ENCODE measurements at regions not wholly inside any gene's neighbourhood (a gene's known extent, or its start where the extent isn't known, plus 50 kb on each side); places are given as distances from the start of the nearest gene placed in this dataset.

DNA sequence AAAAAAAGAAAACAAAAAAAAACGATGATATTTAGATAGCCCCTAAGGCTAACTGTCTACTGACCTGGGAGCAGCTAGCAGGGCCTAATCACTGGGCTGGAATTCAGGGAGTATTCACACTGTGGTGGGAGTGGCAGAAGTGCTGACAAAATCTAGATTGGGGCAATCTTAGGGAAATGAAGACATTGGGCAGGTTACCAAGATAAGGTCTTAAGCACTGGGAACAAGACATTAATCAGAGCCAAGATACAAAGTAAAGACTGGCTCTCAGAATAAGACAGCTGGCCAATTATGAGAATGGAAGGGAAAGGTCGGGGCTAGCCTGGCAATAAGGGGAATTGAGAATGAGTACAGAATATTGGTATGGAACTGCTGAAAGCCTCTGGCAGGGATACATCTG lies 100.2 kb upstream of the GRIA3 start:
- 82% methylated on average over 2 of the region's 2 CpGs for WGBS

DNA sequence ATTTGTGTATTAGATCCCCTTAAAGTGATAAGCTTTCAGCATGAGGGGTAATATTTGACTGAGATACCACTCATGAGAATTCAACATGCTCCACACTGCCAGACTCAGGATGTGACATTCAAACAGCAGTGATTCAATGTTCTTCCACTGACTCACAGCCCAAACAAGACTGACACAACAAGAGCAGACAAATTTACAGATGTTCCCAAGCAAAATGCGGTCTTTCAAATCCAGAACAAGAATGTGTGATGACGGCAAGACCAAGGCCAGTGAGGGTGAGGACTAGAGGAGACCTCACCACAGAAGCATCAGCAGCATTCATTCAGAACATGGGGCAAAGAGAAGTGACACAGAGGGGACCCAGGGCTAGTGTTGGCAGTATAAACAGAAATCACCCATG lies 99.3 kb upstream of the GRIA3 start:
- TF ChIP-seq POLR2AphosphoS5 (IDR thresholded peaks at IDR 0.05) (no peak), POLR2A (IDR thresholded peaks at IDR 0.05) (no peak)
- TF ChIP-seq, protein P1, sequence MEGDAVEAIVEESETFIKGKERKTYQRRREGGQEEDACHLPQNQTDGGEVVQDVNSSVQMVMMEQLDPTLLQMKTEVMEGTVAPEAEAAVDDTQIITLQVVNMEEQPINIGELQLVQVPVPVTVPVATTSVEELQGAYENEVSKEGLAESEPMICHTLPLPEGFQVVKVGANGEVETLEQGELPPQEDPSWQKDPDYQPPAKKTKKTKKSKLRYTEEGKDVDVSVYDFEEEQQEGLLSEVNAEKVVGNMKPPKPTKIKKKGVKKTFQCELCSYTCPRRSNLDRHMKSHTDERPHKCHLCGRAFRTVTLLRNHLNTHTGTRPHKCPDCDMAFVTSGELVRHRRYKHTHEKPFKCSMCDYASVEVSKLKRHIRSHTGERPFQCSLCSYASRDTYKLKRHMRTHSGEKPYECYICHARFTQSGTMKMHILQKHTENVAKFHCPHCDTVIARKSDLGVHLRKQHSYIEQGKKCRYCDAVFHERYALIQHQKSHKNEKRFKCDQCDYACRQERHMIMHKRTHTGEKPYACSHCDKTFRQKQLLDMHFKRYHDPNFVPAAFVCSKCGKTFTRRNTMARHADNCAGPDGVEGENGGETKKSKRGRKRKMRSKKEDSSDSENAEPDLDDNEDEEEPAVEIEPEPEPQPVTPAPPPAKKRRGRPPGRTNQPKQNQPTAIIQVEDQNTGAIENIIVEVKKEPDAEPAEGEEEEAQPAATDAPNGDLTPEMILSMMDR (IDR thresholded peaks at IDR 0.05): no peak
- DNase-seq (ENCODE audit: low spot score): no peak
- Histone ChIP-seq H3K27me3 (replicated peaks; ENCODE audit: insufficient read depth) (no peaks in the 10 kb centered on the region), H3K4me3 (no peak overlapping the region), H3K27ac (no peak overlapping the region), H3K36me3 (no peaks in the 10 kb centered on the region), H3K4me1 (replicated peaks) (no peaks in the 10 kb centered on the region), H3K9me3 (no peaks in the 10 kb centered on the region)
- intact Hi-C loops (cut with DNase I): no loop called here
- 97% methylated on average over 2 of the region's 2 CpGs for WGBS

More for the DNA sequence above, 100.2 kb upstream of the GRIA3 start:
- Histone ChIP-seq H3K4me1 (replicated peaks) (no peaks in the 10 kb centered on the region), H3K27ac (no peak overlapping the region), H3K27me3 (replicated peaks; ENCODE audit: insufficient read depth) (no peaks in the 10 kb centered on the region), H3K9me3 (no peaks in the 10 kb centered on the region), H3K4me3 (no peak overlapping the region), H3K36me3 (no peaks in the 10 kb centered on the region)
- intact Hi-C loops (cut with DNase I): no loop called here
- no peak for TF ChIP-seq POLR2AphosphoS5 (IDR thresholded peaks at IDR 0.05)
- TF ChIP-seq, protein P1 (IDR thresholded peaks at IDR 0.05): no peak
- no peak for TF ChIP-seq POLR2A (IDR thresholded peaks at IDR 0.05)
- no peak for DNase-seq (ENCODE audit: low spot score)

DNA sequence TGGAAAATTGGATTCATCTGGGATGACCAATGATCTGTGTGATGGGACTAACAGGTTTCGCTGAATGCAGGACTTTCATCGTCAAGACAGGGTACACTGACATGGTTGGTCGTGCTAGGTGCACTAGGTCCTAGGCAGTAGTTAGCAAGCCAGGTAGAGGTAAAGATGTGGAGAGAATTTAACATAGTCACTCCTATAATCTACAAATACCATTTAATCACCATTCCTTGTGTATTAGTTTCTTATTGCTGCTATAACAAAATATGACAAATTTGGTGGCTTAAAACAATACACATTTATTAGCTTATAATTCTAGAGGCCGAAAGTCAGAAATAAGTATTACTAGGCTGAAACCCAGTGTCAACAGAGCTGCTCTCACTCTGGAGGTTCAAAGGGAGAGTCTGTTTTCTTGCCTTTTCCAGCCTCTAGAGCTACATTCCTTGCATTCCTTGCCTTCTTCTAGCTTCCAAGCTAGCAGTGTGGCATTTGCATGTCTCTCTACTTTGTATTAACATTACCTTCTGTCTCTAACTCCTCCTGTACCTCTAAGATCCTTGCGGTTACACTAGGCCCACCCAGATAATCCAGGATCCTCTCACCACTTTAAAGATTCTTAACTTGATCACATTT lies 98.7 kb upstream of the GRIA3 start:
- Histone ChIP-seq H3K27ac (no peak overlapping the region), H3K36me3 (no peaks in the 10 kb centered on the region), H3K4me3 (no peak overlapping the region), H3K27me3 (replicated peaks; ENCODE audit: insufficient read depth) (no peaks in the 10 kb centered on the region), H3K4me1 (replicated peaks) (no peaks in the 10 kb centered on the region), H3K9me3 (no peaks in the 10 kb centered on the region)
- intact Hi-C loops (cut with DNase I): no loop called here
- no peak for DNase-seq (ENCODE audit: low spot score)
- 87% methylated on average over 5 of the region's 5 CpGs for WGBS
- TF ChIP-seq, protein P1 (IDR thresholded peaks at IDR 0.05): no peak

DNA sequence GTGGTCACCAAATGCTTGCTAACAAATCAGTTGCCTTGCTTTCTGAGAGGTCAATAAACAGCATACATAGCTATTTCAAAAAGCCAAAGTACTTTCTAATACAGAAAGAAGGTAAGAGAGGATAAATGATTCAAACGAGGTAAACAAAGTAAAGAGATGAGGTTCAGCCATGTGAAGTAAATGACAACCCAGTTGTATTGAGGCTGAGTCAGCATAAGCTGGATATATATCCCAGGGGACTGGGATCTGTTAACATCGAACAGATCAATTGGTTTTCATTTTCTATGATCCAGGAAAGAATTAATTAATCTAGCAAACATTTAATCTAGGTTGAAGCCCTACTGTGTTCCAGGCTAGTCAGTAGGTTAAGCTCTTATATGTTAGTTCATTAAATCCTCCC lies 97.3 kb upstream of the GRIA3 start:
- 72% methylated on average over 2 of the region's 2 CpGs for WGBS
- DNase-seq (ENCODE audit: low spot score): no peak
- TF ChIP-seq, protein P1 (IDR thresholded peaks at IDR 0.05): no peak
- TF ChIP-seq POLR2AphosphoS5 (IDR thresholded peaks at IDR 0.05): no peak
- no peak for TF ChIP-seq POLR2A (IDR thresholded peaks at IDR 0.05)
- Histone ChIP-seq H3K36me3 (no peaks in the 10 kb centered on the region), H3K27me3 (replicated peaks; ENCODE audit: insufficient read depth) (no peaks in the 10 kb centered on the region), H3K4me1 (replicated peaks) (no peaks in the 10 kb centered on the region), H3K4me3 (no peak overlapping the region), H3K9me3 (no peaks in the 10 kb centered on the region), H3K27ac (no peak overlapping the region)
- intact Hi-C loops (cut with DNase I): no loop called here

DNA sequence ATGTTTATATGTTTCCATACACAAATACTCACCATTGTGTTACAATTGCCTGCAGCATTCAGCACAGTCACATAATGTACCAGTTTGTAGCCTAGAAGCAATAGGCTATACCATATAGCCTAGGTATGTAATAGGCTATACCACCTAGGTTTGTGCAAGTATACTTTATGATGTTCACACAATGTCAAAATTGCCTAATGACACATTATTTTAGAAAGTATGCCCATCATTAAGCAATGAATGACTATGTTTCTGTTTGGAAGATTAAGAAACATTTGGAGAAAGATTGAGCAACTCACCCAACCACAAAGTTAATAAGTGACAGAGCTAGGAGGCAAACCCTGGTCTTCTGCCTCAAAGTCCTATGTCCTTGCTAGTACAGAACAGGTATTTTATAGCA lies 96.8 kb upstream of the GRIA3 start:
- TF ChIP-seq, protein P1 (IDR thresholded peaks at IDR 0.05): no peak
- TF ChIP-seq POLR2A (IDR thresholded peaks at IDR 0.05) (no peak), POLR2AphosphoS5 (IDR thresholded peaks at IDR 0.05) (no peak)
- no peak for DNase-seq (ENCODE audit: low spot score)
- H3K27ac ChIP-seq: no peak overlapping the region
- H3K27me3 ChIP-seq (replicated peaks; ENCODE audit: insufficient read depth): no peaks in the 10 kb centered on the region
- H3K9me3 ChIP-seq: no peaks in the 10 kb centered on the region
- no peaks in the 10 kb centered on the region for H3K36me3 ChIP-seq
- intact Hi-C loops (cut with DNase I): no loop called here
- H3K4me1 ChIP-seq (replicated peaks): no peaks in the 10 kb centered on the region
- no peak overlapping the region for H3K4me3 ChIP-seq

All from prostate gland (tissue), 2 donors.